ENCODE measurements at regions not wholly inside any gene's neighbourhood (a gene's known extent, or its start where the extent isn't known, plus 50 kb on each side); places are given as distances from the start of the nearest gene placed in this dataset.

GRCh38 chr16:7025616-7026190 is 306.9 kb upstream of the RBFOX1 start:
- TF ChIP-seq, protein P1, sequence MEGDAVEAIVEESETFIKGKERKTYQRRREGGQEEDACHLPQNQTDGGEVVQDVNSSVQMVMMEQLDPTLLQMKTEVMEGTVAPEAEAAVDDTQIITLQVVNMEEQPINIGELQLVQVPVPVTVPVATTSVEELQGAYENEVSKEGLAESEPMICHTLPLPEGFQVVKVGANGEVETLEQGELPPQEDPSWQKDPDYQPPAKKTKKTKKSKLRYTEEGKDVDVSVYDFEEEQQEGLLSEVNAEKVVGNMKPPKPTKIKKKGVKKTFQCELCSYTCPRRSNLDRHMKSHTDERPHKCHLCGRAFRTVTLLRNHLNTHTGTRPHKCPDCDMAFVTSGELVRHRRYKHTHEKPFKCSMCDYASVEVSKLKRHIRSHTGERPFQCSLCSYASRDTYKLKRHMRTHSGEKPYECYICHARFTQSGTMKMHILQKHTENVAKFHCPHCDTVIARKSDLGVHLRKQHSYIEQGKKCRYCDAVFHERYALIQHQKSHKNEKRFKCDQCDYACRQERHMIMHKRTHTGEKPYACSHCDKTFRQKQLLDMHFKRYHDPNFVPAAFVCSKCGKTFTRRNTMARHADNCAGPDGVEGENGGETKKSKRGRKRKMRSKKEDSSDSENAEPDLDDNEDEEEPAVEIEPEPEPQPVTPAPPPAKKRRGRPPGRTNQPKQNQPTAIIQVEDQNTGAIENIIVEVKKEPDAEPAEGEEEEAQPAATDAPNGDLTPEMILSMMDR (IDR thresholded peaks at IDR 0.05; ENCODE audit: insufficient read depth, low read length, poor library complexity, severe bottlenecking), result peak; percentile 58
- no peak for TF ChIP-seq EZH2phosphoT487 (conservative IDR thresholded peaks at IDR 0.05; ENCODE audit: low read length)
- H2AFZ ChIP-seq (ENCODE audit: low read depth, low read length, severe bottlenecking), result no peak overlapping the region
- no peaks in the 10 kb centered on the region for H3K79me2 ChIP-seq (ENCODE audit: insufficient read depth, low read length)

GRCh38 chr16:7021653-7022275 is 310.9 kb upstream of the RBFOX1 start:
- Histone ChIP-seq H3K9ac (ENCODE audit: low read length) (no peak overlapping the region), H3K27ac (ENCODE audit: low read depth, low read length) (no peak overlapping the region)

More at GRCh38 chr16:7025616-7026190, 306.9 kb upstream of the RBFOX1 start:
- H3K9ac ChIP-seq (ENCODE audit: low read length), result no peak overlapping the region
- no peaks in the 10 kb centered on the region for H3K27me3 ChIP-seq (ENCODE audit: low read length)
- H3K4me2 ChIP-seq (ENCODE audit: low read depth, low read length, poor library complexity, severe bottlenecking), result no peak overlapping the region
- H3K9me3 ChIP-seq (ENCODE audit: insufficient read depth, low read length), result no peaks in the 10 kb centered on the region
- no peak overlapping the region for H3K27ac ChIP-seq (ENCODE audit: low read depth, low read length)
- no peak overlapping the region for H3K4me3 ChIP-seq (ENCODE audit: insufficient read depth, low read length, poor library complexity, severe bottlenecking)
- H3K36me3 ChIP-seq (ENCODE audit: low read length), result no peaks in the 10 kb centered on the region
- H3F3A ChIP-seq (ENCODE audit: insufficient read depth), result no peaks in the 10 kb centered on the region
- H4K20me1 ChIP-seq (ENCODE audit: low read depth, low read length), result no peaks in the 10 kb centered on the region
- H3K9me2 ChIP-seq (replicated peaks; ENCODE audit: insufficient read depth, low read length), result no peaks in the 10 kb centered on the region

GRCh38 chr16:7017006-7017662 is 315.5 kb upstream of the RBFOX1 start:
- Histone ChIP-seq H3K27me3 (ENCODE audit: low read length) (no peaks in the 10 kb centered on the region), H3K9me3 (ENCODE audit: insufficient read depth, low read length) (no peaks in the 10 kb centered on the region), H2AFZ (ENCODE audit: low read depth, low read length, severe bottlenecking) (no peak overlapping the region), H3F3A (ENCODE audit: insufficient read depth) (no peaks in the 10 kb centered on the region), H3K79me2 (ENCODE audit: insufficient read depth, low read length) (no peaks in the 10 kb centered on the region), H3K9me2 (replicated peaks; ENCODE audit: insufficient read depth, low read length) (no peaks in the 10 kb centered on the region), H4K20me1 (ENCODE audit: low read depth, low read length) (no peaks in the 10 kb centered on the region), H3K36me3 (ENCODE audit: low read length) (no peaks in the 10 kb centered on the region), H3K27ac (ENCODE audit: low read depth, low read length) (no peak overlapping the region), H3K4me2 (ENCODE audit: low read depth, low read length, poor library complexity, severe bottlenecking) (no peak overlapping the region), H3K9ac (ENCODE audit: low read length) (no peak overlapping the region), H3K4me3 (ENCODE audit: insufficient read depth, low read length, poor library complexity, severe bottlenecking) (no peak overlapping the region)
- no peak for TF ChIP-seq EZH2phosphoT487 (conservative IDR thresholded peaks at IDR 0.05; ENCODE audit: low read length)
- TF ChIP-seq, protein P1 (IDR thresholded peaks at IDR 0.05; ENCODE audit: insufficient read depth, low read length, poor library complexity, severe bottlenecking), result no peak

More at GRCh38 chr16:7021653-7022275, 310.9 kb upstream of the RBFOX1 start:
- Histone ChIP-seq H3K4me3 (ENCODE audit: insufficient read depth, low read length, poor library complexity, severe bottlenecking) (no peak overlapping the region), H3F3A (ENCODE audit: insufficient read depth) (no peaks in the 10 kb centered on the region), H3K36me3 (ENCODE audit: low read length) (no peaks in the 10 kb centered on the region), H3K4me2 (ENCODE audit: low read depth, low read length, poor library complexity, severe bottlenecking) (no peak overlapping the region), H3K79me2 (ENCODE audit: insufficient read depth, low read length) (no peaks in the 10 kb centered on the region), H3K9me2 (replicated peaks; ENCODE audit: insufficient read depth, low read length) (no peaks in the 10 kb centered on the region), H4K20me1 (ENCODE audit: low read depth, low read length) (no peaks in the 10 kb centered on the region), H3K9me3 (ENCODE audit: insufficient read depth, low read length) (no peaks in the 10 kb centered on the region), H2AFZ (ENCODE audit: low read depth, low read length, severe bottlenecking) (no peak overlapping the region), H3K27me3 (ENCODE audit: low read length) (no peaks in the 10 kb centered on the region)
- TF ChIP-seq, protein P1 (IDR thresholded peaks at IDR 0.05; ENCODE audit: insufficient read depth, low read length, poor library complexity, severe bottlenecking), result no peak
- no peak for TF ChIP-seq EZH2phosphoT487 (conservative IDR thresholded peaks at IDR 0.05; ENCODE audit: low read length)

All from SU-DHL-6 (cell line).